ENCODE measurements at regions not wholly inside any gene's neighbourhood (a gene's known extent, or its start where the extent isn't known, plus 50 kb on each side); places are given as distances from the start of the nearest gene placed in this dataset.
"Not testable (repeated sequence)": the region's sequence is repeated elsewhere in the genome, so short reads cannot be mapped to it uniquely, and the experiment has no call there.

- in situ Hi-C loops (cut with MboI; ENCODE audit: low sequenced_read_pairs): loop anchor here (10.0 to 25.0 kb wide), 2 partner anchors 53 to 245 kb away; no protein-coding TSS in a partner anchor
Observed at GRCh38 chr7:142542105-142542504, 207.2 kb upstream of the PRSS1 start.

- in situ Hi-C loops (cut with MboI; ENCODE audit: low sequenced_read_pairs): loop anchor here (10.0 to 25.0 kb wide), 2 partner anchors 54 to 247 kb away; no protein-coding TSS in a partner anchor
Observed at GRCh38 chr7:142540371-142540770, 208.9 kb upstream of the PRSS1 start.

- in situ Hi-C loops (cut with MboI; ENCODE audit: low sequenced_read_pairs): loop anchor here (10.0 to 25.0 kb wide), 2 partner anchors 55 to 247 kb away; no protein-coding TSS in a partner anchor
Observed at GRCh38 chr7:142539901-142540300, 209.4 kb upstream of the PRSS1 start.

- in situ Hi-C loops (cut with MboI; ENCODE audit: low sequenced_read_pairs): loop anchor here (25.0 kb wide), 1 partner anchor 250 kb away; no protein-coding TSS in a partner anchor
Observed at GRCh38 chr7:142537760-142538159, 211.5 kb upstream of the PRSS1 start.

GRCh38 chr7:142535123-142535779 lies 214.0 kb upstream of the PRSS1 start:
- in situ Hi-C loops (cut with MboI; ENCODE audit: low sequenced_read_pairs): loop anchor here (25.0 kb wide), 1 partner anchor 252 kb away; no protein-coding TSS in a partner anchor

- in situ Hi-C loops (cut with MboI; ENCODE audit: low sequenced_read_pairs): loop anchor here (25.0 kb wide), 1 partner anchor 253 kb away; no protein-coding TSS in a partner anchor
Observed at GRCh38 chr7:142534726-142535122, 214.5 kb upstream of the PRSS1 start.

- in situ Hi-C loops (cut with MboI; ENCODE audit: low sequenced_read_pairs): loop anchor here (25.0 kb wide), 1 partner anchor 253 kb away; no protein-coding TSS in a partner anchor
Observed at GRCh38 chr7:142533920-142534319, 215.4 kb upstream of the PRSS1 start.

GRCh38 chr7:142529591-142529990 lies 219.7 kb upstream of the PRSS1 start:
- in situ Hi-C loops (cut with MboI; ENCODE audit: low sequenced_read_pairs): loop anchor here (25.0 kb wide), 1 partner anchor 258 kb away; no protein-coding TSS in a partner anchor

- in situ Hi-C loops (cut with MboI; ENCODE audit: low sequenced_read_pairs): loop anchor here (25.0 kb wide), 1 partner anchor 258 kb away; no protein-coding TSS in a partner anchor
Observed at GRCh38 chr7:142528608-142529408, 220.5 kb upstream of the PRSS1 start.

GRCh38 chr7:142523821-142524460 lies 225.3 kb upstream of the PRSS1 start:
- in situ Hi-C loops (cut with MboI; ENCODE audit: low sequenced_read_pairs): no loop called here

GRCh38 chr7:142522735-142523134 lies 226.5 kb upstream of the PRSS1 start:
- in situ Hi-C loops (cut with MboI; ENCODE audit: low sequenced_read_pairs): no loop called here

GRCh38 chr7:142520885-142521284 lies 228.4 kb upstream of the PRSS1 start:
- in situ Hi-C loops (cut with MboI; ENCODE audit: low sequenced_read_pairs): not testable (repeated sequence)

- in situ Hi-C loops (cut with MboI; ENCODE audit: low sequenced_read_pairs): not testable (repeated sequence)
Observed at GRCh38 chr7:142520455-142520854, 228.8 kb upstream of the PRSS1 start.

- in situ Hi-C loops (cut with MboI; ENCODE audit: low sequenced_read_pairs): no loop called here
Observed at GRCh38 chr7:142519079-142520078, 229.9 kb upstream of the PRSS1 start.

- in situ Hi-C loops (cut with MboI; ENCODE audit: low sequenced_read_pairs): no loop called here
Observed at GRCh38 chr7:142516038-142516501, 233.2 kb upstream of the PRSS1 start.

GRCh38 chr7:142514716-142515115 lies 234.6 kb upstream of the PRSS1 start:
- in situ Hi-C loops (cut with MboI; ENCODE audit: low sequenced_read_pairs): not testable (repeated sequence)

- in situ Hi-C loops (cut with MboI; ENCODE audit: low sequenced_read_pairs): no loop called here
Observed at GRCh38 chr7:142513178-142513955, 235.9 kb upstream of the PRSS1 start.

GRCh38 chr7:142511801-142512200 lies 237.5 kb upstream of the PRSS1 start:
- in situ Hi-C loops (cut with MboI; ENCODE audit: low sequenced_read_pairs): no loop called here

- in situ Hi-C loops (cut with MboI; ENCODE audit: low sequenced_read_pairs): no loop called here
Observed at GRCh38 chr7:142511374-142511773, 237.9 kb upstream of the PRSS1 start.

Data from HL-60/S4 treated with phorbol 12-myristate 13-acetate at 8.2 ng/mL for 4 days and 3 days (cell line).